ENCODE measurements at regions not wholly inside any gene's neighbourhood (a gene's known extent, or its start where the extent isn't known, plus 50 kb on each side); places are given as distances from the start of the nearest gene placed in this dataset.

- no peak for DNase-seq (ENCODE audit: low read depth)
Observed at GRCh38 chr21:27189870-27190269, 223.0 kb upstream of the ADAMTS5 start.

GRCh38 chr21:27173053-27173452, 206.2 kb upstream of the ADAMTS5 start:
- DNase-seq (ENCODE audit: low read depth) = no peak

- DNase-seq (ENCODE audit: low read depth) = no peak
Observed at GRCh38 chr21:27171707-27172106, 204.8 kb upstream of the ADAMTS5 start.

GRCh38 chr21:27168084-27168483, 201.2 kb upstream of the ADAMTS5 start:
- DNase-seq (ENCODE audit: low read depth) = no peak

- no peak for DNase-seq (ENCODE audit: low read depth)
Observed at GRCh38 chr21:27164208-27165177, 197.6 kb upstream of the ADAMTS5 start.

- DNase-seq (ENCODE audit: low read depth) = no peak
Observed at GRCh38 chr21:27158967-27159366, 192.1 kb upstream of the ADAMTS5 start.

- DNase-seq (ENCODE audit: low read depth) = no peak
Observed at GRCh38 chr21:27157097-27157496, 190.2 kb upstream of the ADAMTS5 start.

- DNase-seq (ENCODE audit: low read depth) = no peak
Observed at GRCh38 chr21:27156666-27157065, 189.8 kb upstream of the ADAMTS5 start.

- DNase-seq (ENCODE audit: low read depth) = no peak
Observed at GRCh38 chr21:27155130-27155500, 188.2 kb upstream of the ADAMTS5 start.

GRCh38 chr21:27154451-27155129, 187.7 kb upstream of the ADAMTS5 start:
- no peak for DNase-seq (ENCODE audit: low read depth)

- no peak for DNase-seq (ENCODE audit: low read depth)
Observed at GRCh38 chr21:27152996-27153395, 186.1 kb upstream of the ADAMTS5 start.

- no peak for DNase-seq (ENCODE audit: low read depth)
Observed at GRCh38 chr21:27149034-27149433, 182.1 kb upstream of the ADAMTS5 start.

GRCh38 chr21:27146268-27146667, 179.4 kb upstream of the ADAMTS5 start:
- DNase-seq (ENCODE audit: low read depth) = no peak

- no peak for DNase-seq (ENCODE audit: low read depth)
Observed at GRCh38 chr21:27145134-27145798, 178.4 kb upstream of the ADAMTS5 start.

GRCh38 chr21:27143476-27143875, 176.6 kb upstream of the ADAMTS5 start:
- DNase-seq (ENCODE audit: low read depth) = no peak

GRCh38 chr21:27139526-27139925, 172.6 kb upstream of the ADAMTS5 start:
- DNase-seq (ENCODE audit: low read depth) = no peak

- DNase-seq (ENCODE audit: low read depth) = no peak
Observed at GRCh38 chr21:27134516-27134915, 167.6 kb upstream of the ADAMTS5 start.

GRCh38 chr21:27132266-27132665, 165.4 kb upstream of the ADAMTS5 start:
- no peak for DNase-seq (ENCODE audit: low read depth)

GRCh38 chr21:27130154-27130553, 163.3 kb upstream of the ADAMTS5 start:
- no peak for DNase-seq (ENCODE audit: low read depth)

GRCh38 chr21:27129694-27130093, 162.8 kb upstream of the ADAMTS5 start:
- no peak for DNase-seq (ENCODE audit: low read depth)

- DNase-seq (ENCODE audit: low read depth) = no peak
Observed at GRCh38 chr21:27129215-27129614, 162.3 kb upstream of the ADAMTS5 start.

GRCh38 chr21:27126140-27126539, 159.3 kb upstream of the ADAMTS5 start:
- DNase-seq (ENCODE audit: low read depth) = no peak

GRCh38 chr21:27122686-27123085, 155.8 kb upstream of the ADAMTS5 start:
- no peak for DNase-seq (ENCODE audit: low read depth)

Measured in activated T-cell treated with anti-CD3 and anti-CD28 coated beads for 1 hour (primary cell).